ENCODE measurements at regions not wholly inside any gene's neighbourhood (a gene's known extent, or its start where the extent isn't known, plus 50 kb on each side); places are given as distances from the start of the nearest gene placed in this dataset.

DNA sequence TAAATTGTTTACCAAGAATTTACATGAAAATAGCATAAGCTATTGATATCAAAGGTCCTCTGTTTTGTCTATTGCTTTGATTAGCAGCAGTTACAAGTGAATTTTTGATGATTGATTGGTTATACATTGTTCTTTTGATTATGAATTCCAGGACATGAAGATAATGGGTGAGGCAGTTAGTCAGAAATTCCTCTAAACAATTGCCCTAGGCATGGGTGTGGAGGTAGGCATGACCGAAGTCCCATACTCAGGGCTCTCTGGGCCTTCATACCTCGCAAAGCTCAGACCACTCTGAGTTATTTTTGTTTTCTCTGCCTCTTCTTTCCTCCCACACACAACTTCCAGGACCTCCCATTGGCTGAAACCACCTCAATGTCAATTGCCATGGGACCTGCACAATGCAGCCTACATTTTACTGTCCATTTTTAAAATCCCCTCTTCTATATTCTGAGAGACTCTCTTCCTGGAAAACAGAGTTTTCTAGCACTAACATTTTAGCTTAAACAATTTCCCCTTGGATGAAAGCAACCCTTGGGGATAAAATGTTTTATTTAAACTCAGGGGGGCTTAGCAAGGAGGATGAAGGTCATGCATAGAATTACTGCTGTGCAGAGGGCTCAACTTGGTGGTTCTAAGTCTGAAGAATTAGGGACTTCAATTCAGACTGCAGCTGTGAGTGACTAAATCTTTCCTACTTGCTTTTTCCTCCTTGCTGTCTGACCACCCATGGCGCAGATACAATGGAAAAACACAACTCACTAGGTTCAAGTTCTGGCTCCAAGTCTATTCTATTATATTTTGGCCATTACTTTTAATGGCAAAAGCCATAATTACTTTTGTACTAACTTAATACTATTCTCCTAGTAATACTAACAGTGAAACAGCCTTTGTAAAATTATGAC lies 594.8 kb downstream of the NTRK3 start:
- ChIA-PET POLR2A (no interaction called here), CTCF (no interaction called here)
- intact Hi-C loops (cut with DNase I, micrococcal nuclease), result no loop called here
- Mint-ChIP-seq H3K4me1 (ENCODE audit: low read depth) (no peaks in the 10 kb centered on the region), H3K27ac (no peak overlapping the region), H3K4me3 (no peak overlapping the region), H3K36me3 (ENCODE audit: low read depth) (no peaks in the 10 kb centered on the region), H3K27me3 (no peaks in the 10 kb centered on the region), H3K9me3 (peaks cover 6% of the 10 kb centered on the region)
- Histone ChIP-seq H3K4me3 (ENCODE audit: low read length) (no peak overlapping the region), H3K27ac (ENCODE audit: low read depth in 1 of 2, low read length in 2 of 2) (no peak overlapping the region), H3K9me3 (ENCODE audit: control insufficient read depth in 1 of 2, insufficient read depth in 1 of 2, low read length in 2 of 2) (peaks cover 0 to 13% of the 10 kb centered on the region in 2 experiments), H3K4me1 (ENCODE audit: insufficient read depth, low read length) (no peaks in the 10 kb centered on the region), H3K27me3 (ENCODE audit: control insufficient read depth in 1 of 2, insufficient read depth in 2 of 2, low read length in 2 of 2) (peaks cover 0 to 2% of the 10 kb centered on the region in 2 experiments), H3K36me3 (ENCODE audit: insufficient read depth, low read length) (no peaks in the 10 kb centered on the region)
- ATAC-seq (ENCODE audit: poor library complexity) (no peak), DNase-seq (no peak)
- no peak for TF ChIP-seq CTCF (IDR thresholded peaks at IDR 0.05)

DNA sequence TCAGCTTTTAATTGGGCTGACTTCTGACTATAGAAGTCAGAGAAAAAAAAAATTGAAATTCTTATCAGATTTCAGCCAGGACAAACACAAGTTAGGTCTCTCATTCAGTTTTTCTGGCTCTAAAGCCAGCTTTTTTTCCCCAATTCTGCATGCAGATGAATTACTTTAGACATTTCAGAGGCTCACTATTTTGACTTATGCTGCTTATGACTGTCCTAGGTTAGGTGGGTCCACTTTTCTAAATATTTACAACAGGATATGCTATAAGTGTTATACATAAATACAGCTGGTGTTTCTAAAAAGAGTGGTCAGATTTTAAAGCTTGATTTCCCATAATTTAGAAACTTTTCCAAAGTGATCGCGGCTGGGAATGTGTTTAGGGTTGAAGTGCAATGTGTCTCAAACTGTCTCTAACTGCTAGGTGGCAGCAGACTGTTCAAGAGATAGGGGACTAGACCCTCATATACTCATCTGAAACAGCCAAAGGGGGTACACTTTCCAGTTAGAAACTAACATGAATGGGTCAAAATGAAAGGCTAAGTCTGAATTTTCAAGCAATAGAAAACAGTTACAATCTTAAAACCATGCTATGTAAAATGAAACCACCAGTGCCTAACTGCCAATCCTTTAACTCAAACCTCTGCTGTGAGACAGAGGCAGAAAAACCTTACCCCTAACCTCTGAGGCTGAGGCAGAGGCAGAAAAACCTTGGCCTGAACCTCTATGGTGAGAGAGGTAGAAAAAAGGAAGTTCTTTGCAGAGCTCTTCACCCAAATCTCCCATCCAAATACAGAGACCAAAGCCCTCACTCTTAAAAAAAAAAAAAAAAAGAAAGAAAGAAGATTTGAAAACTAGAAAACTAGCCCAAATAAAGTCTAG lies 596.0 kb downstream of the NTRK3 start:
- ChIA-PET CTCF (no interaction called here), POLR2A (no interaction called here)
- H3K9me3 Mint-ChIP-seq, result peaks cover 4% of the 10 kb centered on the region
- no peak overlapping the region for H3K27ac ChIP-seq (ENCODE audit: low read depth in 1 of 2, low read length in 2 of 2)
- H3K36me3 ChIP-seq (ENCODE audit: insufficient read depth, low read length), result no peaks in the 10 kb centered on the region
- no peak overlapping the region for H3K4me3 Mint-ChIP-seq
- H3K9me3 ChIP-seq (ENCODE audit: control insufficient read depth in 1 of 2, insufficient read depth in 1 of 2, low read length in 2 of 2), result peaks cover 0 to 13% of the 10 kb centered on the region in 2 experiments
- DNase-seq (no peak), ATAC-seq (ENCODE audit: poor library complexity) (no peak)
- H3K27ac Mint-ChIP-seq, result no peak overlapping the region
- TF ChIP-seq CTCF (IDR thresholded peaks at IDR 0.05), result no peak
- no peaks in the 10 kb centered on the region for H3K4me1 ChIP-seq (ENCODE audit: insufficient read depth, low read length)
- H3K27me3 Mint-ChIP-seq, result no peaks in the 10 kb centered on the region
- peaks cover 0 to 2% of the 10 kb centered on the region in 2 experiments for H3K27me3 ChIP-seq (ENCODE audit: control insufficient read depth in 1 of 2, insufficient read depth in 2 of 2, low read length in 2 of 2)
- no peak overlapping the region for H3K4me3 ChIP-seq (ENCODE audit: low read length)
- intact Hi-C loops (cut with DNase I, micrococcal nuclease), result no loop called here
- no peaks in the 10 kb centered on the region for H3K36me3 Mint-ChIP-seq (ENCODE audit: low read depth)
- no peaks in the 10 kb centered on the region for H3K4me1 Mint-ChIP-seq (ENCODE audit: low read depth)

- no peaks in the 10 kb centered on the region for H3K36me3 Mint-ChIP-seq (ENCODE audit: low read depth)
- no peaks in the 10 kb centered on the region for H3K9me3 ChIP-seq (ENCODE audit: control insufficient read depth in 1 of 2, insufficient read depth in 1 of 2, low read length in 2 of 2)
- POLR2A ChIA-PET, result no interaction called here
- no peak overlapping the region for H3K27ac Mint-ChIP-seq
- H3K4me3 ChIP-seq (ENCODE audit: low read length), result no peak overlapping the region
- no peaks in the 10 kb centered on the region for H3K4me1 ChIP-seq (ENCODE audit: insufficient read depth, low read length)
- no peak overlapping the region for H3K27ac ChIP-seq (ENCODE audit: low read depth in 1 of 2, low read length in 2 of 2)
- H3K36me3 ChIP-seq (ENCODE audit: insufficient read depth, low read length), result no peaks in the 10 kb centered on the region
- no peaks in the 10 kb centered on the region for H3K27me3 Mint-ChIP-seq
- intact Hi-C loops (cut with DNase I, micrococcal nuclease), result no loop called here
- H3K27me3 ChIP-seq (ENCODE audit: control insufficient read depth in 1 of 2, insufficient read depth in 2 of 2, low read length in 2 of 2), result peaks cover 0 to 2% of the 10 kb centered on the region in 2 experiments
- peaks cover 2% of the 10 kb centered on the region for H3K9me3 Mint-ChIP-seq
- ATAC-seq (ENCODE audit: poor library complexity) (no peak), DNase-seq (no peak)
- no peak for TF ChIP-seq CTCF (IDR thresholded peaks at IDR 0.05)
- CTCF ChIA-PET, result no interaction called here
- no peak overlapping the region for H3K4me3 Mint-ChIP-seq
- H3K4me1 Mint-ChIP-seq (ENCODE audit: low read depth), result no peaks in the 10 kb centered on the region
These were observed 600.2 kb downstream of the NTRK3 start for GRCh38 chr15:87656372-87656771.

All from CD4-positive, alpha-beta T cell (primary cell).